NOMO-1 treated with DMSO at 0.1 percent for 48 hours (cell line): ENCODE measurements at regions not wholly inside any gene's neighbourhood (a gene's known extent, or its start where the extent isn't known, plus 50 kb on each side); places are given as distances from the start of the nearest gene placed in this dataset.
A peak's percentile ranks its signal among the peaks of the same experiment; 100 is the strongest.
"Not testable (repeated sequence)": the region's sequence is repeated elsewhere in the genome, so short reads cannot be mapped to it uniquely, and the experiment has no call there.

ENCODE experiments used
- DNase-seq: peaks from one replicate; lab custom pipeline; 2025; ENCODE audit not compliant: unreplicated experiment; lab: John Stamatoyannopoulos, UW

DNA sequence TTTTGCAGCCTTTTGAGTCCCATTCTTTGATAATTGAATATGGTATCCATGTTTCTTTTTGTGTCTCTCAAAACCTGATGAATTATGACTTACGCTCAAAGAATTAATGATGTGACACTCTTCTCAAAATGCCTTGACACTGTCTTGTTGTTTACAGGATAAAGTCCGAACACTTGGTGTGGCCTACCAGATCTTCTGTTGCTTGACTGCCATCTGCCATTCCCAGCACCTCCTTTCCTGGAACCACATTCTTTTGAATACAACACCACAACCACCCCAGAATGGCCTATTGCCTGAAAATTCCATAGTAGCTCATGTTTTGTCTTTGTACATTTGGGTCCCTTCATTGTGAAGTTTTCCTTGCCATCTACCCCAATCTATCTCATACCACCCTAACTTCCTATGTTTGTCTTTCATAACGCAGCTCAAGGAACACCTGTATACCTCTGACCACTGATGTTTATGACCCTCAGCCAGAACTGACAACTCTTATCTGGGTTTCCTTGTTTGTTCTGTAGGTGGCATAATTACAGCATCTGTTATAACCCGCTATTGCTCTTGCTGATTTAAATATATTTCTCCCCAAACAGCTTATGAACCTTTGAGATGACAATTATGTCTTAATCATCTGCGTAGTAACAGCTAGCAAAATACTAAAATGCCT lies 991.3 kb downstream of the RAB28 start:
- no peak for DNase-seq

DNA sequence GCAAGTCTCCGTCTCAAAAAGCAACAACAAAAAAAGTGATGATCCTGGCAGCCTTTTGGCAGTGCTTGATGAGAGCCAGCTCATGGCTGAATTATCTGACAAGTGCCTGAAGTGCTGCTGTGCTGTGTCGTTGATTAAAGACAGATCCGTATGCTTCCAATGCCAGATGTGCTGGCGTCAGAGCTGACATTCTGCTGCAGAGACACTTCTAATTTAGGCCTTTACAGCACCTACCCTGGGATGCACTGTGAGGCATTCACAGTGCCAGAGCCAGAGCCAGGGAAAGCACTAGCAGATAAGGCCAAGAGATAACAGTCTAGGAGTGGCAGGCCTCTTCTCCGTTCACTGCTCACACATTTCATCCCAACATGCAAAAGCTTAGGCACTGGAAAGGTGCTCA lies 995.5 kb downstream of the RAB28 start:
- no peak for DNase-seq

DNA sequence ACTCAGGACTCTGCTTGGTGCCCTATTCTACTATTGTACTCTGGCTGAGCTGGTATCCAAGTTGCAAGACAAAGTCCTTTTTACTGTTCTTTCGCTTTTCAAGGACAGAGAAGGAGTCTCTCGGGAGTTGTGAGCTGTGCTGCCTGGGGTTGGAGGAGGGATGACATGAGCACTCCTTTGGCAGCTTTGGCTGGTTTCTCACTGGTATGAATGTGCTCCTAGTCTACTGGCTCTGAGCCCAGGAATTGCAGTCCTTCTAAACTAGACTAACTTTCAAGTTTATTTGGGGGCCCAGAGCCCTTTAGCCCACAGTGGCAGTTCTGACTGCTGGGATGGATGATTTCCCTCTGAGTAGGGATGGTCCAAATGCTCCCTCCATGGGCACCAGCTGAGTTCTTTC lies 997.1 kb downstream of the RAB28 start:
- no peak for DNase-seq

DNA sequence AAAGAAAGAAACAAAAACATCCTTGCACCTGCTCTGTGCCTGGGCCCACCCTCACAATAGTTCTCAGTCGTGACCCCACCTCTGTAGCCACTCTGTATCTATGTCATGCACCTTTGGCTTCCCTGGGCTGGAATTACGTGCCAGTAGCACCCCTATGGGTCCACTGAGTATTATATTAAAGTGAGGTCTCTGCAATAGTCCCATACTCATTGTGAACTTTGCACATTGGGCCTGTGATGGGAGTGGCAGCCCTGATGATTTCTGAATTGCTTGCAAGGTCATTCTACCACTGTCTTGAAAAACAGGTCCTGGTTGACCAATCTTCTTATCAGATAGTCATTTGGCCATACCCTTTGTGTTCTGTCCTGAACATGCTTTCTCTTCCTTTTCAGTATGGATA lies 1012.1 kb downstream of the RAB28 start:
- no peak for DNase-seq

DNA sequence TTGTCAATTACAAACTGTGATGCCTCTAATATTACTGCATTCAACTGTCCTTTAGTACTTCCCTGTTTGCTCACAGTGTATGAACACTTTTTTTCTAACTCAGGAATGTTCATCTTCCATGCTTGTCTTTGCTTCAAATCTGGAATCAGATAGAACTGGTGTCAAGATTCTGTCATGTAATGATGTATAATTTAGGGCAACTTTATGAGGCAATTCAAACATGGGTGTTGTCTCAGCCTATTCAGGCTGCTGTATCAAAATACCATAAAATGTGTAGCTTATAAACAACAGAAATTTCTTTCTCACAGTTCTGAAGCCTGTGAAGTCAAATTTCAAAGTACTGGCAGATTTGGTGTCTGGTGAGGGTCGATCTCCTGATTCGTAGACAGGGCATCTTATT lies 1012.9 kb downstream of the RAB28 start:
- no peak for DNase-seq

DNA sequence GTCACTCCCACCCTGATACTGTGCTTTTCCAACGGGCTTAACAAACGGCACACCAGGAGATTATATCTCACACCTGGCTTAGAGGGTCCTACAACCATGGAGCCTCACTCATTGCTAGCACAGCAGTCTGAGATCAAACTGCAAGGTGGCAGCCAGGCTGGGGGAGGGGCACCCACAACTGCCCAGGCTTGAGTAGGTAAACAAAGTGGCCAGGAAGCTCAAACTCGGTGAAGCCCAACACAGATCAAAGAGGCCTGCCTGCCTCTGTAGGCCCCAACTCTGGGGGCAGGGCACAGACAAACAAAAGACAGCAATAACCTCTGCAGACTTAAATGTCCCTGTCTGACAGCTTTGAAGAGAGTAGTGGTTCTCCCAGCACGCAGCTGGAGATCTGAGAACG lies 1022.6 kb downstream of the RAB28 start:
- not testable (repeated sequence) for DNase-seq

DNA sequence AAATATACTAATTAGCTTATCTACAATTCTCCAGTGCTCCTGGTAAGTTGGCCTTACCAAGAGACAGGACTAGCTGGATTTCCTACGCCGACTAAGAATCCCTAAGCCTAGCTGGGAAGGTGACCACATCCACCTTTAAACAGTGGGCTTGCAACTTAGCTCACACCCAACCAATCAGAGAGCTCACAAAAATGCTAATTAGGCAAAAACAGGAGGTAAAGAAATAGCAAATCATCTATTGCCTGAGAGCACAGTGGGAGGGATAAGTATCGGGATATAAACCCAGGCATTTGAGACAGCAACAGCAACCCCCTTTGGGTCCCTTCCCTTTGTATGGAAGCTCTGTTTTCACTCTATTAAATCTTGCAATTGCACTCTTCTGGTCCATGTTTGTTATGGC lies 1025.0 kb downstream of the RAB28 start:
- DNase-seq, result no peak

DNA sequence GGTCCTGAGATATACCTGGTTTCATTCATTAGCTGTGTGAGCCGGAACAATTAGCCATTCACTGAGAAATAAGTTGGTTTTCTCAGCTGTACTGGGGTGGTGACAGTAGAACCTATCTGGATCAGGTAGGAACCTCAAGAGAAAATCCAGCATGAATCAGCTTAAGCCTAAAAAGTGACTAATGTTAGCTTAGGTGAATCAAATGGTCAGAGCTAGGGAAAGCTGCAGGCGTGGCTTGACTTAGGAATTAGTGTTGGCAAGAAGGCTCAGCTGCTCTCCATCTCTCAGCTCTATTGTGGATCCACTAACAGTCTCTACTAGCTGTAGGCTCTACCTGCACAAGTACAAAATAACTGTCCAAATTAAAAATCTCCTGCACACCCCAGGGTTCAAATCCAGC lies 1025.5 kb downstream of the RAB28 start:
- no peak for DNase-seq

DNA sequence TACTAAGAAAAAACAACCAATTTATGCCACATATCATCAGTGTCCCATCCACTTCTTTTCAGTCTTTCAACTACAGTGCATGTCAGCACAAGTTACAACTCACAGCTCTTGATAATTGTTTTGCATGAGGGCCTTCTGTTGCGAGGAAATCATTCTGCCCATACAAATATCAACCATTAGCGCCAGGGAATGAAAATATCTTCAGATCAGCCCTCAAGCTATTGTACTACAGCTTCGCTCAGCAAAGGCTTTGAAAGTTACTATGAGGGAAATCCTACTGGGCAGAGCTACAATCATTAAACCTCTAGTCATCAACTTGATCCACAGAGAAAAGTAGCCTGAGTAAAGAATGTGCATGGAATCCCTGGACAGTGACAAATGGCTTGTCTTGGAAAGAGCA lies 1023.6 kb upstream of the HS3ST1 start:
- DNase-seq, result no peak

DNA sequence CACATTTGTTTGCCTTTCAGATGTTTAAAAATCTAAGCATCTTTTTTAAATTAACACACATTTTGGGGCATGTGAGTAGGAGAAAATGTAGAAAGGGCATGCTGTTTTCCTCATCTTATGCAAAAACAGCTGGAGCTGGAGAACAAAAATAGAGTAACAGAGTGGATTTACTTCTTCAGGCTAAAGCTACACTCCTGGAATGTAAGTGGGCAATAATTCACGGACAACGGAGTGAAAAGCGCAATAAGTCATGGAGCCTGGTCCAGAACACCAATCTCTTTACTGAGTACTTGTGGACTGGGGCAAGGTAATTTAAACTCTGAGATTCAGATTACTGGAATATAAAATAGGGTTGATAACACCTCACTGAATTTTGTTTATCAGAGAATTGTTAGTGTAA lies 1018.8 kb upstream of the HS3ST1 start:
- DNase-seq, result no peak

DNA sequence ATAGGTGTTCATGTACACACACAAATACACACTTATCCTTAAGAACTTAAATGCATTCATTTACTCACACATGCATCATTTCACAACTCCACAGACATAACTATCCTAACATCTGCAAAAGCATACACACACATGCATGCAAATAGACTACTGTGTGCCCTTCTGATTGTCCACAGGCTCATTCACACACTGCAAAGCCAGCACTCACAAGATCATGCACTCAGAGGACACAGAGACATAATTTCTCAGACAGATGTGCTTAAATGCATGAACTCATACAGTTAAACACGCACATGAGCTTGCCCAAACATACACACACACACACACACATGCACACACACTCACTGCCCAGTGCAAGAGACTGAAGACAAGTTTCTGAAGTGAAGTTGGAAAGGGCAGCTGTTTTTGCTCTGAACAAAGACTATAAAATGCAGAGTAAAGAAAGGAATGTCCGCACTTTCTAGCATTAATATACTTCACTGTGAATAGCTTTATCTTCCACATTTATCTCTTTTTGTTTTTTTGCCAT lies 1018.0 kb upstream of the HS3ST1 start:
- no peak for DNase-seq

DNA sequence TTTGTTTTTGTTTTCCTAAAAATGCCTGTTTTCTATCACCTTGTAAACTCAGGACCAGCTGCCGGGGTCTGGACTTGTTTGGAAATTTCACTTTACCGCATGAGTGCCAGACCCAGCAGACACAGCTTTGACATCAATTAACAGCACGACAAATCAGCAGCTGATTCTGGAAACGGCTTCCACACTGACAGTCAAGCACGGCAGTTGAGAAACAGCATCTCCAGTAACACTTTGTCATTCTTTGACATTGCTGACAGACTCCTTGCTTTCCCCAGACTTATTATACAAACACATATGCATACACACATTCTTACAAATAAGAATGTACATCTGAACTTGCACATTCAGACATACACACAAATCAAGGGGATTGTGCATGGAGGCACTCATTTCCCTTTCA lies 1017.6 kb upstream of the HS3ST1 start:
- DNase-seq, result no peak

DNA sequence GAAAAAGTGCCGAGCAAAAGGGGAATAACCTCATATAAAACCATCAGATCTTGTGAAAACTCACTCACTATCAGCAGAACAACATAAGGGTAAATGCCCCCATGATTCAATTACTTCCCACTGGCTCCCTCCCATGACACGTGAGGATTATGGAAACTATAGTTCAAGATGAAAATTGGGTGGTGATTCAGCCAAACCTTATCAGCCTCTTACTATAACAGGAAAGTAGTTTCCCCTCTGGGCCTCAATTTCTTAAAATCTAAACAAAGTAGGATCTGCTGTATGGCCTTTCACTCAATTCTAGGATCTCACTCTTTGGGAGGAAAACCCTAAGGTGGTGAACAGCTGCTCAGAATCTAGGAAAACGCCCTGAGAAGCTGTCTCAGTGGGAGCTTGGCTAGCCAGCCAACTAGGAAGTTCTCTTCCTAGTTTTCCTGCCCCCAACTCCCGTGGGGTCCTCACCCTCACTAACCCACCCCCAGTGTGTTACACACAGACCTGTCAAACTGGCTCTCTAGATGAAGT lies 1017.1 kb upstream of the HS3ST1 start:
- DNase-seq, result no peak

DNA sequence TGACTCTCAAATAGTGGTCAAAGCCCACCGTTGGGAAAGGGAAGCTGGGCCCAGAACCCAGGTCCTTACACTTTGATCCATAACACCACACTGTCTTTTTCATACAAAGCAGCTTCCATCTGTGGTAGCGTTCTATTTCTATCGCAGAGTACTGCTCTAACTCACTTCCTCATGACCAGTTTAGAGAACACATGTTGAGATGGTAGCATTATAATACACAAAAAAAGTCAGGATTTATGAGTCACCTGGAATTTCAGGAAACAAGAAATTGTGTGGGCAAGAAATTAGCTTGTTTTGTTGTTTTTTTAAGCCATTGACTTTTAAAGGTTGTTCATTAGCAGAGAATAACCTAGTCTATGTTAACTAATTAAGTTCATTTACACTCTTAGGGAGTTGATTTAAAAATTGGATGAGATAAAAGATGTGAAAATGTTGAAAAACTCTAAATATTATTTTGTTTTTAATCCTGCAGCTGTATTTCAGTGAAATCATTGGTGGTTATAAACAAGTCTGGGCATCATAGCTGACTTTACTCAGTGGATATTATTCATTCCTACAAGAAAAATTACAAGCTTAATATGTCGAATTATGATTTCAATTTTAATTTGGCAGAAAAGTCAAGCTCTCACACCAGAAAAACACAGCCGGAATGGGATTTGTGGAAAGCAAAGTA lies 1011.1 kb upstream of the HS3ST1 start:
- DNase-seq, result no peak

DNA sequence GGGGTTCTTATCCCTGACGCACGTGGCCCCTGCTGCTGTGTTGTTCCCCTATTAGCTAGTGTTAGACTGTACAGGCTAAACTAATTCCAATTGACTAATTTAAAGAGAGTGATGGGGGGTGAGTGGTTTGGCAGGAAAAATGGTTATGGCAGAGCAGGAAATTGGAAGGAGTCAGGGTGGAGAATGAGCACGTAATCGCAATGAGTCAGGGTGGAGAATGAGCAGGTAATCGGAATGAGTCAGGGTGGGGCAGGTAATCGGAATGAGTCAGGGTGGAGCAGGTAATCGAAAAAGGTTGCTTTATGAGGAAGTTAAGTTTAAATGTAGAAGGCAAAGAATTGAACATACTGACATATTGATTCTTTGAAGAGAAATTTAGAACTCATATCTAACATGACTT lies 1002.6 kb upstream of the HS3ST1 start:
- DNase-seq, result not testable (repeated sequence)

DNA sequence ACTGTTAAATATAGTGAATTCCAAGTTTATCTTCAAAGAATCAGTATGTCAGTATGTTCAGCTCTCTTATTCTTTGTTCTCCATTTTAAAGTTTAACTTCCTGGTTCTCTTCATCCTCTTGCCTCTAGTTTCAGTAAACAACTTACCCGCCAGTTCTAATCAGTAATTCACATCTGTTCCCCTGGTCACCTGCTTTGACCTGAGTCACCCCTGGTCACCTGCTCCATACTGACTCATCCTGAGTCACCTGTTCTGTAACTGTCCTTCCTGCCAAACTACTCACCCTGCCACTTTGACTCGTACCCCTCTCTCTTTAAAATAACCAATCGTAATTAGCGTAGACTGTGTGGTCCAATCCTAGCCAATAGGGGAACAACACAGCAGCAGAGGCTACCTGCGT lies 992.7 kb upstream of the HS3ST1 start:
- DNase-seq, result no peak

DNA sequence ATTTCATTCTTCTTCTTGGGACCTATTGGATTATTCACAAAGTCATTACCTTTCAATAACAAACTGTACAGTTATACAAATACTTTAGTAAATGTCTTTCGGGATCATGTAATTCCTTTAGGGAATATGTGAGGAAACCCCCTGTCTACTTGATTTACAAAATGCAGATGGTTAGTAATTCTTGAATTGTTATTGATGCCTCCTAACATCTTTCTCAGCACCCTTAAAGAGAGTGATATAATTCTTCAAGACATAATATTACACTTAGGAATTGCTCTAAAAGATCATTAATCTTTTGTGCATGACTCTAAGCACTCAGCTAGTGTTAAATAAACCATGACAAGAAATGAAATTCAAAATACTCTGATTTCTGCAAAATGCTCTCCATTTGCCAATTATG lies 988.1 kb upstream of the HS3ST1 start:
- no peak for DNase-seq

DNA sequence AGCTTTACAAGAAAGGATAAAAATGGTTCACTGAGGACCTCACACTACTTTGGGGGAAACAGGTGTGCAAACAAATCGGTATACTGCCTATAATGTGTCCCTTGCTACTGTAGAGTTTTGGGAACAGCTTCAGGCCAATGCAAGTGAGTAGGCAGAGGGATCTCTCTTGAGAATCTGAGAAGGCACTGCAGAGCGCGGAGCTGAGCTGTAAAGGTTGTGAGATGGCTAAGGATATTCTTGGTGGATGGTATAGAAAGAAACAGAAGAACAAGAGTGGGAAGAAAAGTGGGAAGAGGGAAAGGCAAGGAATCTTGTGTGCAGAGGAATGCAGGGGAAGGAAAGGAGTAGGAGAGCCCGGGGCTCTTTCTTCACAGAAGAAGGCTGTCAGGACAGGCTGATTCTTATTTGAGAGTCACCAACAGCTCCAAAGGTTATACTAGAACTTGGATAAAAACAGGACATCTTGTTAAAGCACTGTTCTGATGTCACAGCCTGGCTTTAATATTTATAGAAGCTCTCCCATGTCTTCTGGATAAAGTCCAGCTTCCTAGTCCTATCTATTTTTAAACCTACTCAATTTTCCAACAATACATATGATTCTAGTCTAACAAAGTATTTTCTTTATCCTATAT lies 985.6 kb upstream of the HS3ST1 start:
- no peak for DNase-seq

DNA sequence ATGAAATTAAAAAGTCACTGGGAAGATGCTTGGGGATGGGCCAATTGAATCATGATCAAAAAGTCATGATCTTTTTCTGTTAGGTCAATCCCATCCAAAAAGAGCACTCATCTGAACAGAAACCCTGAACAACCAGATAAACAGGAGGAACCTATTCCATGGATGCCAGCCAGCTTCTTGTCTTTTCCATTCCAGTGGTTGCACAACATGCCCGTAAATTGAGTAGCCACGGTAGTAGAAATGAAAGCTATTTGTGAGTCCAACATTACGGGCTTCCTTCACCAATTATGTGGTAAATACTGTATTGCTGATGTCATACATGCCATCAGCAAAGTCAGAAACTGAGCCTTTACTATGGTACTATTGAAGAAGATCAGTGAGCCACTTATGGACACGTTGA lies 982.4 kb upstream of the HS3ST1 start:
- DNase-seq, result no peak

DNA sequence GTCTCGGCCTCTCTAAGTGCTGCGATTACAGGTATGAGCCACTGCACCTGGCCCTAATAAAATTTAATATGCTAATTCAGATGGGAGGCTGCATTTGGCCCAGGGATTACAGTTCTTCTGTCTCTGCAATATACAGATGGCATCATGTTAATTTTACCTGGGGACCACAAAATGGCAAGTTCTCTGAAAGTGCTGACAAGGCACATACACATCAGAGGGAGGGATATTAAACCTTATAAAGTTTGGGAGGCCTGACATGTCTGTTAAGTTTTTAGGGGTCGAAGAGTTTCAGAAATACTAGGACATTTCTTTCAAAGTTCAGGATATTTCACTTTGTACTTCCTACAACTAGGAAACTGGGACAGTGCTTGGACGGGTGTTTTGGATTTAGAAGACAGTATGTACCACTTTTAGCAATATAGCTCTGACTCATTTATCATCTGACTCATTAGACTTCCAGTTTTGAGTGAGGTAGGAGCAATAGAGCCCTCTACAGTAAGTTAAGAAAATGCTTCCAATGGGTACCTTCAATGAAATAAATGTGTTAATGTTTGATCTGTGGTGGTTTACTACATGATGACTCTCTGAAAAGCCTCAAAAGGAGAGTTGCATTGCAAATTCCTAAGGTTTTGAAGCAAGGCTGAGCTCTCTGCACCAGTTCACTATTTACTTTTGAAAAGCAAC lies 981.0 kb upstream of the HS3ST1 start:
- DNase-seq, result peak; percentile 22

DNA sequence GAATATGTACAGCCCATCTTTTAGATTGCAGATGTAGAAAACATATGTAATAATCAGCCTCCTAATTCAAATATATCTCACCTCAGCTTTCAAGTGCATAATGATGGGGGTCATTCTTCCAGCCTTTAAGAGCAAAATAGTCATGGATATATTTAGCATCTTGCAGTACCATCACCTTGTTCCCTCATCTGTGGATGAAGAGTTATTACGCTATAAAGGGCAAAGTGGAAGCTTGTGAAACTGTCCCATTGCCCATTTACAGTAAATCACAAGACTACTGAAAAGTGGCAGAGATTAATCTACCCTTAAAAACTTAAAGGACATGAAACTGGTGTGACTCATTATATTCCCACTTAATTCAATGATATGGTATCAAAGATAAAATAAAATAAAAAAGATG lies 979.7 kb upstream of the HS3ST1 start:
- DNase-seq, result no peak

DNA sequence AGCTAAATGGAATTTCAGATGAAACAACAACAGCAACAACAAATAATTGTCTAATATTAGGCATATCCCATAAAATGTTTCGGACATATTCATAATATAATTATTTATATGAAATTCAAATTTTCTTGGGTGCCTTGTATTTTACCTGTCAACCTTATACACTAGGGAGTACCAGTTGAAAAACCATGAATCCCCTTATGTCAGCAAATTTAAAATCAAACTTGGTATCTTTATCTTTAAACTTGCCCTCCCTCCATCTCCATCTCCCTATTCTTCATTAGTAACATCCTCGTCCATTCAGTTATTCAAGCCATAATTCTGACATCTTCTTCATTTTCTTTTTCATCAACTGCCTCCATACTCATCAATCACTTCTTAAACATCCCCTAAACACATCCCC lies 974.5 kb upstream of the HS3ST1 start:
- DNase-seq, result no peak
